ENCODE measurements at regions not wholly inside any gene's neighbourhood (a gene's known extent, or its start where the extent isn't known, plus 50 kb on each side); places are given as distances from the start of the nearest gene placed in this dataset.
A peak's percentile ranks its signal among the peaks of the same experiment; 100 is the strongest.

DNA sequence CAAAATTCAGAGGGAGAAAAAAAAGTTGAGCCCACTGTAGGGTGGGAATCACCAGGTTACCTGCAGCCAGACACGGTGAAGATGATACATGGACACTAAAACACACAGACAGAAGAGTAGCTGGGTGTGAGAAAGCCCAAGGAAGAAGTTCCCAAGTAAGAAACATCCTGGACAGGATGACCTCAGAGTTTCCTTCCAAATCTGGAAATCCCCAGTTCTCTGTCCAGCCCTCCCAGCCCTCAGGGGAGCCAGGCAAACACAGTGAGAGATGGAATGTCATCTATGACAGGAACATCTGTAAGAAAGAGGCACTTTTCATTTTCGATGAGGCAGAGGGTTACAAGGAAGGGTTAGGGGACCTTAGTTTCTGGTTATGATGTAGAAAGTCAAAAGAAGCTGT lies 125.1 kb upstream of the LYZL1 start:
- no peak for FAIRE-seq

DNA sequence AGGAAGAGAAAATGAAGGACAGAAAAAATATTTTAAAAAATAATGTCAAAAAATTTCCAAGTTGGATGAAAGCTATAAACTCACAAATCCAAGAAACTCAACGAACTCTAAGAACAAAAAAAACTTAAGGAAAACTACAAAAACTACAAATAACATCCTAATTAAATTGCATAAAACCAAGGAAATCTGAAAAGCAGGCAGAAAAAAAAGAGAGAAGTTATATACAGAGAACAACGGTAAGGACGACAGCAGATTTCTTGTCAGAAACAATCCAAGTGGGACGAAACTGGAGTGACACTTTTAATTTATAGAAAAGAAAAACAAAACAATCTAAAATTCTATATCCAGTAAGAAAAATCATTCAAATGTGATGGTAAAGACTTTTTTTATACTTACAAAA lies 122.2 kb upstream of the LYZL1 start:
- Histone ChIP-seq H3K9ac (ENCODE audit: low read length) (no peak overlapping the region), H3K4me3 (ENCODE audit: insufficient read depth, low read depth, low read length) (no peak overlapping the region), H3K27ac (ENCODE audit: low read depth, low read length) (no peak overlapping the region), H3K79me2 (ENCODE audit: insufficient read depth, low read length) (no peaks in the 10 kb centered on the region), H3K27me3 (ENCODE audit: insufficient read depth, low read length) (no peaks in the 10 kb centered on the region), H3K9me3 (ENCODE audit: insufficient read depth, low read depth, low read length) (peaks cover 3% of the 10 kb centered on the region), H3K36me3 (ENCODE audit: insufficient read depth, low read length) (no peaks in the 10 kb centered on the region), H2AFZ (ENCODE audit: low read depth, low read length) (no peak overlapping the region), H3K4me1 (ENCODE audit: insufficient read depth, low read length) (peaks cover 3% of the 10 kb centered on the region), H3K4me2 (ENCODE audit: low read length) (no peak overlapping the region), H4K20me1 (ENCODE audit: insufficient read depth, low read length) (no peaks in the 10 kb centered on the region)
- H3K27ac Mint-ChIP-seq (ENCODE audit: unreplicated experiment), result no peak overlapping the region
- peaks cover 11% of the 10 kb centered on the region for H3K4me1 Mint-ChIP-seq (ENCODE audit: low read depth, unreplicated experiment)
- H3K9me3 Mint-ChIP-seq (ENCODE audit: unreplicated experiment), result peaks cover 30% of the 10 kb centered on the region
- TF ChIP-seq, protein P1, sequence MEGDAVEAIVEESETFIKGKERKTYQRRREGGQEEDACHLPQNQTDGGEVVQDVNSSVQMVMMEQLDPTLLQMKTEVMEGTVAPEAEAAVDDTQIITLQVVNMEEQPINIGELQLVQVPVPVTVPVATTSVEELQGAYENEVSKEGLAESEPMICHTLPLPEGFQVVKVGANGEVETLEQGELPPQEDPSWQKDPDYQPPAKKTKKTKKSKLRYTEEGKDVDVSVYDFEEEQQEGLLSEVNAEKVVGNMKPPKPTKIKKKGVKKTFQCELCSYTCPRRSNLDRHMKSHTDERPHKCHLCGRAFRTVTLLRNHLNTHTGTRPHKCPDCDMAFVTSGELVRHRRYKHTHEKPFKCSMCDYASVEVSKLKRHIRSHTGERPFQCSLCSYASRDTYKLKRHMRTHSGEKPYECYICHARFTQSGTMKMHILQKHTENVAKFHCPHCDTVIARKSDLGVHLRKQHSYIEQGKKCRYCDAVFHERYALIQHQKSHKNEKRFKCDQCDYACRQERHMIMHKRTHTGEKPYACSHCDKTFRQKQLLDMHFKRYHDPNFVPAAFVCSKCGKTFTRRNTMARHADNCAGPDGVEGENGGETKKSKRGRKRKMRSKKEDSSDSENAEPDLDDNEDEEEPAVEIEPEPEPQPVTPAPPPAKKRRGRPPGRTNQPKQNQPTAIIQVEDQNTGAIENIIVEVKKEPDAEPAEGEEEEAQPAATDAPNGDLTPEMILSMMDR (IDR thresholded peaks at IDR 0.05; ENCODE audit: insufficient read depth, low read depth, low read length), result no peak
- TF ChIP-seq EZH2 (IDR thresholded peaks at IDR 0.05; ENCODE audit: insufficient read depth, low read length), result no peak
- H3K27me3 Mint-ChIP-seq (ENCODE audit: low read depth, unreplicated experiment), result no peaks in the 10 kb centered on the region
- DNase-seq (ENCODE audit: low read depth) (no peak), FAIRE-seq (no peak)
- H3K36me3 Mint-ChIP-seq (ENCODE audit: low read depth, unreplicated experiment), result no peaks in the 10 kb centered on the region
- H3K4me3 Mint-ChIP-seq (ENCODE audit: unreplicated experiment), result no peak overlapping the region

More for the DNA sequence above, 125.1 kb upstream of the LYZL1 start:
- Histone ChIP-seq H3K27me3 (ENCODE audit: insufficient read depth, low read length) (no peaks in the 10 kb centered on the region), H4K20me1 (ENCODE audit: insufficient read depth, low read length) (no peaks in the 10 kb centered on the region), H3K9ac (ENCODE audit: low read length) (no peak overlapping the region), H2AFZ (ENCODE audit: low read depth, low read length) (no peak overlapping the region), H3K79me2 (ENCODE audit: insufficient read depth, low read length) (no peaks in the 10 kb centered on the region), H3K4me3 (ENCODE audit: insufficient read depth, low read depth, low read length) (no peak overlapping the region), H3K36me3 (ENCODE audit: insufficient read depth, low read length) (no peaks in the 10 kb centered on the region), H3K4me2 (ENCODE audit: low read length) (no peak overlapping the region), H3K9me3 (ENCODE audit: insufficient read depth, low read depth, low read length) (peaks cover 3% of the 10 kb centered on the region), H3K4me1 (ENCODE audit: insufficient read depth, low read length) (peaks cover 19% of the 10 kb centered on the region), H3K27ac (ENCODE audit: low read depth, low read length) (peak overlapping the region; percentile 47)
- DNase-seq (ENCODE audit: low read depth), result peak; percentile 53
- TF ChIP-seq EZH2 (IDR thresholded peaks at IDR 0.05; ENCODE audit: insufficient read depth, low read length), result no peak
- TF ChIP-seq, protein P1 (IDR thresholded peaks at IDR 0.05; ENCODE audit: insufficient read depth, low read depth, low read length), result no peak
- Mint-ChIP-seq H3K36me3 (ENCODE audit: low read depth, unreplicated experiment) (no peaks in the 10 kb centered on the region), H3K4me1 (ENCODE audit: low read depth, unreplicated experiment) (peaks cover 28% of the 10 kb centered on the region), H3K4me3 (ENCODE audit: unreplicated experiment) (no peak overlapping the region), H3K27ac (ENCODE audit: unreplicated experiment) (peak overlapping the region; percentile 67), H3K9me3 (ENCODE audit: unreplicated experiment) (peaks cover 19% of the 10 kb centered on the region), H3K27me3 (ENCODE audit: low read depth, unreplicated experiment) (no peaks in the 10 kb centered on the region)

DNA sequence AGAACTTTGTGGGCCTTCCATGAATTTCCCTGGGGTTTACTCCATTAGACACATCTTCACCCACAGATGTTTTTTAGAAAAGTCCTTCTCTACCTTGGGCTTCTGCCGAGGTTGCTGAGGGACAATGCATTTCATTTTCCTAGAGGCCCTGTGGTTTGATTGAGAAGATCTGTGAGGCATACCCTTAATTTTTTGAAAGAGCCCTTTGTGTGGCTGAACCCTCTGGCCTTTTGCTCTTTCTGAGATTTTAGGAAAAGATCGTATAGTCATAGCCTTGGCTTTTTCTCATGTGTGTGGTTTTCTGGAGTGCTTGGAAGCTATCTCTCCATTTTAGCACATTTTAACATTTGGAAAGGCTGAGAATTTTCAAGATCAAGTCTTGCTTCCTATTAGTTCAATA lies 119.8 kb upstream of the LYZL1 start:
- no peak for DNase-seq (ENCODE audit: low read depth)
- no peak for TF ChIP-seq EZH2 (IDR thresholded peaks at IDR 0.05; ENCODE audit: insufficient read depth, low read length)
- TF ChIP-seq, protein P1 (IDR thresholded peaks at IDR 0.05; ENCODE audit: insufficient read depth, low read depth, low read length), result no peak
- no peaks in the 10 kb centered on the region for H3K27me3 ChIP-seq (ENCODE audit: insufficient read depth, low read length)
- Mint-ChIP-seq H3K4me3 (ENCODE audit: unreplicated experiment) (no peak overlapping the region), H3K4me1 (ENCODE audit: low read depth, unreplicated experiment) (peaks cover 4% of the 10 kb centered on the region), H3K9me3 (ENCODE audit: unreplicated experiment) (peaks cover 30% of the 10 kb centered on the region), H3K27me3 (ENCODE audit: low read depth, unreplicated experiment) (no peaks in the 10 kb centered on the region), H3K36me3 (ENCODE audit: low read depth, unreplicated experiment) (no peaks in the 10 kb centered on the region), H3K27ac (ENCODE audit: unreplicated experiment) (no peak overlapping the region)
- no peaks in the 10 kb centered on the region for H3K36me3 ChIP-seq (ENCODE audit: insufficient read depth, low read length)
- H3K9ac ChIP-seq (ENCODE audit: low read length), result no peak overlapping the region
- H2AFZ ChIP-seq (ENCODE audit: low read depth, low read length), result no peak overlapping the region
- no peaks in the 10 kb centered on the region for H3K4me1 ChIP-seq (ENCODE audit: insufficient read depth, low read length)
- no peak overlapping the region for H3K4me3 ChIP-seq (ENCODE audit: insufficient read depth, low read depth, low read length)
- no peak overlapping the region for H3K4me2 ChIP-seq (ENCODE audit: low read length)
- no peak overlapping the region for H3K27ac ChIP-seq (ENCODE audit: low read depth, low read length)
- no peak for FAIRE-seq
- no peaks in the 10 kb centered on the region for H4K20me1 ChIP-seq (ENCODE audit: insufficient read depth, low read length)
- H3K9me3 ChIP-seq (ENCODE audit: insufficient read depth, low read depth, low read length), result peaks cover 3% of the 10 kb centered on the region
- H3K79me2 ChIP-seq (ENCODE audit: insufficient read depth, low read length), result no peaks in the 10 kb centered on the region
